ENCODE measurements at regions not wholly inside any gene's neighbourhood (a gene's known extent, or its start where the extent isn't known, plus 50 kb on each side); places are given as distances from the start of the nearest gene placed in this dataset.
A peak's percentile ranks its signal among the peaks of the same experiment; 100 is the strongest.
"Not testable (repeated sequence)": the region's sequence is repeated elsewhere in the genome, so short reads cannot be mapped to it uniquely, and the experiment has no call there.

GRCh38 chr21:31819692-31820091, 53.1 kb upstream of the HUNK start:
- FAIRE-seq; DNase-seq (ENCODE audit: insufficient read length, low spot score): not testable (repeated sequence)

GRCh38 chr21:31814356-31814755, 58.5 kb upstream of the HUNK start:
- FAIRE-seq; DNase-seq (ENCODE audit: insufficient read length, low spot score): not testable (repeated sequence)

- DNase-seq (ENCODE audit: insufficient read length, low spot score): no peak
- FAIRE-seq: no peak
Observed at GRCh38 chr21:31813862-31814261, 59.0 kb upstream of the HUNK start.

- DNase-seq (ENCODE audit: insufficient read length, low spot score) (no peak), FAIRE-seq (no peak)
Observed at GRCh38 chr21:31804008-31804394, 68.8 kb upstream of the HUNK start.

- no peak for FAIRE-seq
- no peak for DNase-seq (ENCODE audit: insufficient read length, low spot score)
Observed at GRCh38 chr21:31803039-31804007, 69.5 kb upstream of the HUNK start.

GRCh38 chr21:31802331-31802730, 70.4 kb upstream of the SCAF4 start:
- FAIRE-seq (no peak), DNase-seq (ENCODE audit: insufficient read length, low spot score) (no peak)

- FAIRE-seq (no peak), DNase-seq (ENCODE audit: insufficient read length, low spot score) (no peak)
Observed at GRCh38 chr21:31801551-31802219, 69.8 kb upstream of the SCAF4 start.

GRCh38 chr21:31798842-31799704, 67.2 kb upstream of the SCAF4 start:
- no peak for DNase-seq (ENCODE audit: insufficient read length, low spot score)
- no peak for FAIRE-seq

- DNase-seq (ENCODE audit: insufficient read length, low spot score) (no peak), FAIRE-seq (no peak)
Observed at GRCh38 chr21:31795992-31796391, 64.1 kb upstream of the SCAF4 start.

- FAIRE-seq; DNase-seq (ENCODE audit: insufficient read length, low spot score): not testable (repeated sequence)
Observed at GRCh38 chr21:31790420-31790819, 58.5 kb upstream of the SCAF4 start.

GRCh38 chr21:31788581-31788980, 56.7 kb upstream of the SCAF4 start:
- FAIRE-seq (no peak), DNase-seq (ENCODE audit: insufficient read length, low spot score) (no peak)

GRCh38 chr21:31787691-31788090, 55.8 kb upstream of the SCAF4 start:
- FAIRE-seq; DNase-seq (ENCODE audit: insufficient read length, low spot score): not testable (repeated sequence)

GRCh38 chr21:31786164-31786920, 54.4 kb upstream of the SCAF4 start:
- DNase-seq (ENCODE audit: insufficient read length, low spot score) (no peak), FAIRE-seq (no peak)

- DNase-seq (ENCODE audit: insufficient read length, low spot score): peak; percentile 28
- peak; percentile 73 for FAIRE-seq
Observed at GRCh38 chr21:31785237-31786163, 53.6 kb upstream of the SCAF4 start.

- DNase-seq (ENCODE audit: insufficient read length, low spot score) (no peak), FAIRE-seq (no peak)
Observed at GRCh38 chr21:31781737-31782136, 49.8 kb upstream of the SCAF4 start.
